ENCODE measurements at regions not wholly inside any gene's neighbourhood (a gene's known extent, or its start where the extent isn't known, plus 50 kb on each side); places are given as distances from the start of the nearest gene placed in this dataset.
"Not testable (repeated sequence)": the region's sequence is repeated elsewhere in the genome, so short reads cannot be mapped to it uniquely, and the experiment has no call there.

DNA sequence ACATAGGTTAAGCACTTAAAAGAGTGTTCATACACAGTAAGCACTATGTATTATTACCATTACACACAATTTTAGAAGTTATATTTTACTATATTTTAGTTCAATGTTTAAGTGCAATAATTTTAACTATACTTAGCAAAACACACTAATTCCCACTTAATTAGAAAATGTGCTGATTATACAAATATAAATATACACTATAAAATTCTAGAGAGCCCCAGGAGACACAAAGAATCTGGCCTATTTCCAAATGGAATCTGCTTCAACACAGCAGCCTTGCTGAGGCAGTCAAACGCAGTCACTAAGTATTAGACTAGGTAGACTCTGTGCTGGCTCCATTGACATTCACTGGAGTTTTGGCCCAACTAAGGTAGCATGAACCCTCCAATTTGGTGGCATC is 160.9 kb downstream of the CETN3 start:
- no peaks in the 10 kb centered on the region for H3K79me2 ChIP-seq (ENCODE audit: control insufficient read depth, insufficient read depth, low read length, unreplicated experiment)
- H3K36me3 ChIP-seq (ENCODE audit: insufficient read depth, low read length), result no peaks in the 10 kb centered on the region
- no peak overlapping the region for H3K27ac ChIP-seq (ENCODE audit: low read depth, low read length)
- H3K4me3 ChIP-seq (ENCODE audit: low read depth, low read length), result no peak overlapping the region
- no peaks in the 10 kb centered on the region for H3K4me1 ChIP-seq (ENCODE audit: control insufficient read depth, insufficient read depth, low read length, unreplicated experiment)
- H3K27me3 ChIP-seq (ENCODE audit: insufficient read depth, low read length), result peaks cover 31% of the 10 kb centered on the region
- no peak overlapping the region for H2AFZ ChIP-seq (ENCODE audit: low read length, unreplicated experiment)

DNA sequence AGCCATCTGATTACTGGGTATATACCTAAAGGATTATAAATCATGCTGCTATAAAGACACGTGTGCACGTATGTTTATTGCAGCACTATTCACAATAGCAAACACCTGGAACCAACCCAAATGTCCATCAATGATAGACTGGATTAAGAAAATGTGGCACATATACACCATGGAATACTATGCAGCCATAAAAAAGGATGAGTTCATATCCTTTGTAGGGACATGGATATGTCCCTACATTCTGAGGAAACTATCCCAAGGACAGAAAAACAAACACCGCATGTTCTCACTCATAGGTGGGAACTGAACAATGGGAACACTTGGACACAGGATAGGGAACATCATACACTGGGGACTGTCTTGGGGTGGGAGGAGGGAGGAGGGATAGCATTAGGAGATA is 165.7 kb downstream of the CETN3 start:
- H3K79me2 ChIP-seq (ENCODE audit: control insufficient read depth, insufficient read depth, low read length, unreplicated experiment); H3K36me3 ChIP-seq (ENCODE audit: insufficient read depth, low read length); H2AFZ ChIP-seq (ENCODE audit: low read length, unreplicated experiment); H3K27ac ChIP-seq (ENCODE audit: low read depth, low read length); H3K4me1 ChIP-seq (ENCODE audit: control insufficient read depth, insufficient read depth, low read length, unreplicated experiment); H3K4me3 ChIP-seq (ENCODE audit: low read depth, low read length): not testable (repeated sequence)
- H3K27me3 ChIP-seq (ENCODE audit: insufficient read depth, low read length), result peaks cover 31% of the 10 kb centered on the region

DNA sequence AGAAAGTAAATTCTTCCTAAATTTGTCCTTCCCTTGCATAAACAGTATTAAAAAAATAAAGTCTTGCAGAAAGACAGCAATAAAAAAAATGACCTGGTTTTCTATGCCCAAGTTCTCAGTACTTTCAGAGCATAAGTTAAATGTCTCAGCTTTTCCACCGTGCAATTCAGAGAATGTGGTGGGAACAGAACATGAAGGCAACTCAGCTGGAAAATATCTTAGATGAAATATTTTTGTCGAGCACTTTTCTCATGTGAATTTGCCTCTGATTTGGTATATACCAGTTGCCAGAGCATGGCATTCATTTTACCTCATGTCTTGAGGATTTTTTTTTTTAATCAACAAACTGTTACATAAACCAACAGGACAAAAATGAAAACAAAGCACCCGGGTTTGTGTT is 176.1 kb downstream of the CETN3 start:
- H3K27me3 ChIP-seq (ENCODE audit: insufficient read depth, low read length), result peaks cover 58% of the 10 kb centered on the region
- H3K36me3 ChIP-seq (ENCODE audit: insufficient read depth, low read length), result no peaks in the 10 kb centered on the region
- H3K4me1 ChIP-seq (ENCODE audit: control insufficient read depth, insufficient read depth, low read length, unreplicated experiment), result no peaks in the 10 kb centered on the region
- no peak overlapping the region for H3K4me3 ChIP-seq (ENCODE audit: low read depth, low read length)
- H3K79me2 ChIP-seq (ENCODE audit: control insufficient read depth, insufficient read depth, low read length, unreplicated experiment), result no peaks in the 10 kb centered on the region
- H2AFZ ChIP-seq (ENCODE audit: low read length, unreplicated experiment), result no peak overlapping the region
- H3K27ac ChIP-seq (ENCODE audit: low read depth, low read length), result no peak overlapping the region

DNA sequence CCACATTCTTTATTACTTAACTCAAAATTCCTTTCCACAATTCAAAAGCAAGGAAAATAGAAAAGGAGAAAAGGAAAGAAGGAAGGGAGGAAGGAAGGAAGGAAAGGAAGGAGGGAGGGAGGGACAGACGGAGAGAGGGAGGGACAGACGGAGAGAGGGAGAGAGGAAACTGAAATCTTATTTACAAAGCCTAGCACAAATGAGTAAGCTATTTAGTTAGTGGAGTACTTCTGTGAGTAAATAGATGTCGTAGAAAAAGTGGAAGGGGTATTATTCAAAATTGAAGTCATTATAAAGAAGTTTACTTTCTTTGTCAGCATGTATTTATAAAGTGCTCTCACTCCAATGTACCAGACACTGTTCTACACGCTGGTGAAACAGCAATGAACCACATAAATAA is 177.9 kb downstream of the CETN3 start:
- Histone ChIP-seq H3K27me3 (ENCODE audit: insufficient read depth, low read length) (peaks cover 47% of the 10 kb centered on the region), H3K27ac (ENCODE audit: low read depth, low read length) (no peak overlapping the region), H3K79me2 (ENCODE audit: control insufficient read depth, insufficient read depth, low read length, unreplicated experiment) (no peaks in the 10 kb centered on the region), H2AFZ (ENCODE audit: low read length, unreplicated experiment) (no peak overlapping the region), H3K4me1 (ENCODE audit: control insufficient read depth, insufficient read depth, low read length, unreplicated experiment) (no peaks in the 10 kb centered on the region), H3K4me3 (ENCODE audit: low read depth, low read length) (no peak overlapping the region), H3K36me3 (ENCODE audit: insufficient read depth, low read length) (no peaks in the 10 kb centered on the region)

DNA sequence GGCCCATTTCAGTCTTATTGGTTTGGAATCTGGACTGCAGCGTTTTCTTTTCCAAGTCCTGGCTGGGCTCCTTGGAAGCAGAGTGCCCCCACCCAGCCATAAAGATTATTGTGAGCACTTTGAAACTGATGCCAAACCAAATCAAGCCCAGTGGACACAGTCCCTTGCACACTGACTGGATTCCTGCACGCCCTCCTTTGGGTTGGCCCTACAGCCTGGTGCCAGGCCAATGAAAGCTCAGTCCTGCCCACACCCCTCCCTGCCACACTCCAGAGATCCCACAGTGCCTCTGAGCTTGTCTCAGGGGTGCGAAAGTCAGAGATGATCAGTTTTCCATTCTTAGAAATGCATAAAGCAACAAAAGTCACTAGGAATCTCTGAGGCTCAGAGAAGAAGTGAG is 181.9 kb downstream of the CETN3 start:
- Histone ChIP-seq H3K36me3 (ENCODE audit: insufficient read depth, low read length) (no peaks in the 10 kb centered on the region), H3K4me3 (ENCODE audit: low read depth, low read length) (no peak overlapping the region), H3K4me1 (ENCODE audit: control insufficient read depth, insufficient read depth, low read length, unreplicated experiment) (no peaks in the 10 kb centered on the region), H3K27me3 (ENCODE audit: insufficient read depth, low read length) (peaks cover 9% of the 10 kb centered on the region), H2AFZ (ENCODE audit: low read length, unreplicated experiment) (no peak overlapping the region), H3K27ac (ENCODE audit: low read depth, low read length) (no peak overlapping the region), H3K79me2 (ENCODE audit: control insufficient read depth, insufficient read depth, low read length, unreplicated experiment) (no peaks in the 10 kb centered on the region)

DNA sequence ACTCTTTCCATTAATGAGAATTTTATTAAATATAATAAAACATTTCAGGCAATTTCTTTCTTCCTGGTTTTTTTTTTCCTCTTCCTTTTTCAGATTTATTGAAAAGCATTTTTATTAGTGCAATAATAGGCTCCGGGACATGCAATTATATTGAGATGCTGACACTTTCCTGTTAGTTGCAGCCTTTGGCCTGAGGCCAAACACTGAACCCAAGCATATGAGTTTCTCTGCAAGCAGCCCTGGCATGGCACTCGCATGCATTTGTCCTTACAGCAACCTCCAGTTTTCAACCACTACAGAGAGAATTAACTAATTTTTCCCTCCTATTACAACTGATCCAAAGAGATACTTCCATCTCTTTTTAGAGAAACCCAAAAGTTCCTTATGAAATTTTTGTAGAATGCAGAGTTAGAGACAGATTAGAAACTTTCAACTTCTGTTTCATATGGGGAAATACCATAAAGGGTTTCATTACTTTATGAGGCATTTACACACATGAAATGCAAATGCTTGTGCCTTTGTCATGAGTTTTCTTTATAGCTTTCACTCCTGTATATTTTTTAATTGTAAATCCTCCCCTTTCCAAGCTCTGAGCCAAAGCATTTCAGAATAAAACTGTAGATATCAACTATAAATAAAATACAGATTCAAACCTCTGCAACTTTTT is 183.0 kb downstream of the CETN3 start:
- Histone ChIP-seq H2AFZ (ENCODE audit: low read length, unreplicated experiment) (no peak overlapping the region), H3K4me1 (ENCODE audit: control insufficient read depth, insufficient read depth, low read length, unreplicated experiment) (peaks cover 11% of the 10 kb centered on the region), H3K79me2 (ENCODE audit: control insufficient read depth, insufficient read depth, low read length, unreplicated experiment) (no peaks in the 10 kb centered on the region), H3K36me3 (ENCODE audit: insufficient read depth, low read length) (no peaks in the 10 kb centered on the region), H3K27me3 (ENCODE audit: insufficient read depth, low read length) (no peaks in the 10 kb centered on the region), H3K4me3 (ENCODE audit: low read depth, low read length) (no peak overlapping the region), H3K27ac (ENCODE audit: low read depth, low read length) (no peak overlapping the region)

DNA sequence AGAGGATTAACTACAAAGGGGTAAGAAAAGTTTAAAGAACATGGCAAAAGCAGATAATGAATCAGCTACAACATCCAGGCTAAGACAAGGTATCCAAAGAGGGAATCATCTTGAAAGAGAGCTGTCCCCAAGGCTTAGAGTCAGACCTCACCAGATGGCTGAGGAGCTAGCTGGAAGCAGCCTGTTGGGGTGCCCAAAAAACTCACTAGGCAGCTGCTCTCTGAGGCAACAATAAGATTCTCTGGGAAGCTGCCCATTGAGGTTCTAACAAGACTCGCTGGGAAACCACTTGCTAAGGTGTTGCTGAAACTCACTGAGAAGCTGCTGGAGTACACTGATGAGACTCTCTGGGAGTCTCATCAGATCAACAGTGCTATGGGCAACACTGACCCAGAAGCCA is 185.2 kb downstream of the CETN3 start:
- no peaks in the 10 kb centered on the region for H3K36me3 ChIP-seq (ENCODE audit: insufficient read depth, low read length)
- no peak overlapping the region for H3K27ac ChIP-seq (ENCODE audit: low read depth, low read length)
- H3K79me2 ChIP-seq (ENCODE audit: control insufficient read depth, insufficient read depth, low read length, unreplicated experiment), result no peaks in the 10 kb centered on the region
- H2AFZ ChIP-seq (ENCODE audit: low read length, unreplicated experiment), result no peak overlapping the region
- no peaks in the 10 kb centered on the region for H3K27me3 ChIP-seq (ENCODE audit: insufficient read depth, low read length)
- no peak overlapping the region for H3K4me3 ChIP-seq (ENCODE audit: low read depth, low read length)
- peaks cover 18% of the 10 kb centered on the region for H3K4me1 ChIP-seq (ENCODE audit: control insufficient read depth, insufficient read depth, low read length, unreplicated experiment)

DNA sequence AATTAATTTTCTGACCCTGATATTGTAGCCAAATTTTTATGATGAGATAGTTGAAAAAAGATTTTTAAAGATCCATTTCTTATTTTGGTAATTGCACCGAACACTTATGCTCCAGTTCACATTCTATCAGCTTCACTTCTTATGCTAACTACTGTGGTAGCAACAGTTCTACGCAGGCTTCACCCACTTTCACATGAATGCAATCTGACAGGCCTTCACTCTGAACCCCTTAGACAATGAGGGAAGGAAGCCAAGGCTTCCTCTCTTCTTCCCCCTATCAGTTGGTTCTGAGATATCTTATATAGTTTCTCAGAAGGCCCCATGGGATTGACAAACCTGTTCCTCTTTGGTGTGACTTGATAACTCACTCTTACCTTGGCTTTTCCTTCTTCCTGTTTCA is 185.8 kb downstream of the CETN3 start:
- Histone ChIP-seq H3K27me3 (ENCODE audit: insufficient read depth, low read length) (no peaks in the 10 kb centered on the region), H3K36me3 (ENCODE audit: insufficient read depth, low read length) (no peaks in the 10 kb centered on the region), H3K4me1 (ENCODE audit: control insufficient read depth, insufficient read depth, low read length, unreplicated experiment) (peaks cover 18% of the 10 kb centered on the region), H2AFZ (ENCODE audit: low read length, unreplicated experiment) (no peak overlapping the region), H3K4me3 (ENCODE audit: low read depth, low read length) (no peak overlapping the region), H3K27ac (ENCODE audit: low read depth, low read length) (no peak overlapping the region), H3K79me2 (ENCODE audit: control insufficient read depth, insufficient read depth, low read length, unreplicated experiment) (no peaks in the 10 kb centered on the region)

DNA sequence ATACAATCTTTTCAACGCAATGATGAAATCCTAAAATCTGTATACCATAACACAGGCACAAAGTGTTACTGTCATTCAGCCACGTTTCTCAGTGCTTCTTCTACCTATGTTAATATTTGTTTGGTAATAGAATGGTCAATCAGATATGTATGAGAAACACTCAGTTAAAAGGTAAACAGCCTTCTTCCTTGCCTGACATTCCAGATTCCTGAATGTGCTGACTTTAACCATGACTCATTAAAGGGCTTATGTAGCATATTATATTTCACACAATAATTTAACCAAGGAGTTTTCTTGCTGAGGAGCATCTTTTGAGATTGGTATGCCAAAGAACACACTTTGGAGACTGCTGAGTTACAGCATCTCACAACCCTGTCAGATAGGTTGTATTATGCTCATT is 187.6 kb downstream of the CETN3 start:
- no peaks in the 10 kb centered on the region for H3K79me2 ChIP-seq (ENCODE audit: control insufficient read depth, insufficient read depth, low read length, unreplicated experiment)
- H3K36me3 ChIP-seq (ENCODE audit: insufficient read depth, low read length), result no peaks in the 10 kb centered on the region
- H2AFZ ChIP-seq (ENCODE audit: low read length, unreplicated experiment), result no peak overlapping the region
- no peak overlapping the region for H3K27ac ChIP-seq (ENCODE audit: low read depth, low read length)
- no peaks in the 10 kb centered on the region for H3K27me3 ChIP-seq (ENCODE audit: insufficient read depth, low read length)
- peaks cover 18% of the 10 kb centered on the region for H3K4me1 ChIP-seq (ENCODE audit: control insufficient read depth, insufficient read depth, low read length, unreplicated experiment)
- H3K4me3 ChIP-seq (ENCODE audit: low read depth, low read length), result no peak overlapping the region

DNA sequence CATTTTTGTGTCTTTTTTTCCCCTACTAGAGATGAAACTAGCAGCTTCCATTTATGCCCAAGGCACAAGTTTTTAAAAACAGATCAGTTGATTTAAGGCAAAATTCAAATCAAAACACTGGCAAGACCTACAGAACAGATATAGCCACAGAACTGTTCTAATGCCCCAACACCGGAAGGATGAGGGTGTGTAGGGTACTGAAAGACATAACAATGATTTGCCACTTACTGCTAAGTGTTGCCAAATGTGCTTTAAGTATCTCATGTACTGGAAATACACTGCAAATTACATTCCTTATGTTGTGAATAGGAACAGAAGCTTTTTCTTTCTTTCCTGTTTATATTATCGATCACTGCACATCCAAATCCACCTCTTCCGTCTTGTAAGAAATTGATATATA is 189.0 kb downstream of the CETN3 start:
- H3K36me3 ChIP-seq (ENCODE audit: insufficient read depth, low read length), result no peaks in the 10 kb centered on the region
- H3K4me3 ChIP-seq (ENCODE audit: low read depth, low read length), result no peak overlapping the region
- H3K4me1 ChIP-seq (ENCODE audit: control insufficient read depth, insufficient read depth, low read length, unreplicated experiment), result peaks cover 18% of the 10 kb centered on the region
- no peaks in the 10 kb centered on the region for H3K27me3 ChIP-seq (ENCODE audit: insufficient read depth, low read length)
- no peak overlapping the region for H3K27ac ChIP-seq (ENCODE audit: low read depth, low read length)
- no peak overlapping the region for H2AFZ ChIP-seq (ENCODE audit: low read length, unreplicated experiment)
- no peaks in the 10 kb centered on the region for H3K79me2 ChIP-seq (ENCODE audit: control insufficient read depth, insufficient read depth, low read length, unreplicated experiment)

DNA sequence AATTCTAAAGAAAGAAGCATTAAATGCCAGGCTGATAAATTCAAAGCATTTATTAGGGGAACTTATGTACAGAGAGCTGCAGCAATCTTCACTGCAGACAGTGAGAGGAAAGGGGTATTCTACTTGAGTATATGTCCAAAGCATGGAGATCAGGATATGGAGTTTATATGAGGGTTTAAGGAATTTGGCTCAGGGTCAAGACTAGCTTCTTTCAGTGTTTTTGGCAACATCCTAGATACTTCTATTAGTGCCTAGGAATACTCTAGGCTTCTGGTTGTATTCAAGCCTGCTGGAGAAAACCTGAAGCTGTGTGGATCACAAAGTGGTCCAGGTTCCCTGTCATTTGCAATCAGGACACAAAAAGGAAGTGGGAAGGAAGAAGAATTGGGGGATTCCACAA is 194.6 kb downstream of the CETN3 start:
- Histone ChIP-seq H3K27ac (ENCODE audit: low read depth, low read length) (no peak overlapping the region), H3K4me3 (ENCODE audit: low read depth, low read length) (no peak overlapping the region), H3K27me3 (ENCODE audit: insufficient read depth, low read length) (no peaks in the 10 kb centered on the region), H3K4me1 (ENCODE audit: control insufficient read depth, insufficient read depth, low read length, unreplicated experiment) (no peaks in the 10 kb centered on the region), H3K79me2 (ENCODE audit: control insufficient read depth, insufficient read depth, low read length, unreplicated experiment) (no peaks in the 10 kb centered on the region), H2AFZ (ENCODE audit: low read length, unreplicated experiment) (no peak overlapping the region), H3K36me3 (ENCODE audit: insufficient read depth, low read length) (no peaks in the 10 kb centered on the region)
